ENCODE measurements at regions not wholly inside any gene's neighbourhood (a gene's known extent, or its start where the extent isn't known, plus 50 kb on each side); places are given as distances from the start of the nearest gene placed in this dataset.

GRCh38 chr13:55402870-55403269 is 1737.8 kb upstream of the PRR20A start:
- TF ChIP-seq POLR2AphosphoS5 (IDR thresholded peaks at IDR 0.05) (no peak), CTCF (IDR thresholded peaks at IDR 0.05) (no peak), POLR2A (IDR thresholded peaks at IDR 0.05) (no peak), EP300 (IDR thresholded peaks at IDR 0.05) (no peak)

All from suprapubic skin (tissue), 4 donors.